PC-3 (cell line): ENCODE measurements at regions not wholly inside any gene's neighbourhood (a gene's known extent, or its start where the extent isn't known, plus 50 kb on each side); places are given as distances from the start of the nearest gene placed in this dataset.

Experiments
- EZH2 ChIP-seq: fragments of 300-600 bp; sonication (generic); IDR thresholded peaks from one replicate; pipeline ENCODE4 v1.6.1; 2017; ENCODE audit warnings: antibody characterized with exemption, mild to moderate bottlenecking, low read length; ENCODE audit not compliant: unreplicated experiment
- EZH2phosphoT487 ChIP-seq: fragments of 300-600 bp; sonication (generic); IDR thresholded peaks from 2 replicates; pipeline ENCODE4 v1.6.1; 2018; ENCODE audit warnings: mild to moderate bottlenecking, antibody characterized with exemption, low read length, borderline replicate concordance
- TF ChIP-seq, protein P1 (sequence below): fragments of 300-600 bp; sonication (generic); conservative IDR thresholded peaks from 2 replicates; pipeline ENCODE4 v1.5.1; 2017; ENCODE audit warnings: antibody characterized with exemption, low read depth, mild to moderate bottlenecking, low read length

DNA sequence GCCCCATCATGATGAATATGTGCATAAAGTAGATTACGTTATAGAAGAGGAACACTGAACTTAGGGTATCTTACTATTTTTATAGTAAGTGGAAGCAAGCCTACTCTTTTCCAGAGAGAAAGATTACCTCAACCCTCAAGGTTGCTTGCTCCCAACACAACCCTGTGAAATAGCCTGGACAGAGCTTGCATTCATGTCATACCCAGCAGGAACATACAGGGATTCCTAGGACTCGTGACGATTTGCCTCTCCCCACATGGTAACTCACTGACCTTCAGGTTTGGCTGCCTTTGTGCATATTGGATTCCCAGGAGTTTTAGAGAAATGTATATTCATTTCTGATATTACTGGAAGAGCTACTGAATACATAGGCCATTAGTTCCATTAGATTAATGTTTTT, 80.5 kb downstream of the BLTP1 start:
- TF ChIP-seq EZH2 (no peak), EZH2phosphoT487 (no peak)
- TF ChIP-seq, protein P1, sequence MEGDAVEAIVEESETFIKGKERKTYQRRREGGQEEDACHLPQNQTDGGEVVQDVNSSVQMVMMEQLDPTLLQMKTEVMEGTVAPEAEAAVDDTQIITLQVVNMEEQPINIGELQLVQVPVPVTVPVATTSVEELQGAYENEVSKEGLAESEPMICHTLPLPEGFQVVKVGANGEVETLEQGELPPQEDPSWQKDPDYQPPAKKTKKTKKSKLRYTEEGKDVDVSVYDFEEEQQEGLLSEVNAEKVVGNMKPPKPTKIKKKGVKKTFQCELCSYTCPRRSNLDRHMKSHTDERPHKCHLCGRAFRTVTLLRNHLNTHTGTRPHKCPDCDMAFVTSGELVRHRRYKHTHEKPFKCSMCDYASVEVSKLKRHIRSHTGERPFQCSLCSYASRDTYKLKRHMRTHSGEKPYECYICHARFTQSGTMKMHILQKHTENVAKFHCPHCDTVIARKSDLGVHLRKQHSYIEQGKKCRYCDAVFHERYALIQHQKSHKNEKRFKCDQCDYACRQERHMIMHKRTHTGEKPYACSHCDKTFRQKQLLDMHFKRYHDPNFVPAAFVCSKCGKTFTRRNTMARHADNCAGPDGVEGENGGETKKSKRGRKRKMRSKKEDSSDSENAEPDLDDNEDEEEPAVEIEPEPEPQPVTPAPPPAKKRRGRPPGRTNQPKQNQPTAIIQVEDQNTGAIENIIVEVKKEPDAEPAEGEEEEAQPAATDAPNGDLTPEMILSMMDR: no peak
